Coronary artery (tissue), 2 donors: ENCODE measurements at regions not wholly inside any gene's neighbourhood (a gene's known extent, or its start where the extent isn't known, plus 50 kb on each side); places are given as distances from the start of the nearest gene placed in this dataset.

Experiments
- DNase-seq: peaks from one replicate; pipeline ENCODE4 v3.0.0-alpha.2; 2017; ENCODE audit warnings: low spot score
- H3K27ac ChIP-seq, 2 donors: fragments of 200-600 bp; sonication (generic); one replicate each; pipeline ENCODE4 v1.5.1; 2016 to 2019
- H3K4me3 ChIP-seq: fragments of 200-600 bp; sonication (generic); 2 replicates; pipeline ENCODE4 v1.5.1; 2016; ENCODE audit warnings: mild to moderate bottlenecking, moderate library complexity
- TF ChIP-seq, protein P1 (sequence below): fragments of 200-600 bp; sonication (generic); IDR thresholded peaks from one replicate; pipeline ENCODE4 v1.5.1; 2019; ENCODE audit warnings: antibody characterized with exemption

DNA sequence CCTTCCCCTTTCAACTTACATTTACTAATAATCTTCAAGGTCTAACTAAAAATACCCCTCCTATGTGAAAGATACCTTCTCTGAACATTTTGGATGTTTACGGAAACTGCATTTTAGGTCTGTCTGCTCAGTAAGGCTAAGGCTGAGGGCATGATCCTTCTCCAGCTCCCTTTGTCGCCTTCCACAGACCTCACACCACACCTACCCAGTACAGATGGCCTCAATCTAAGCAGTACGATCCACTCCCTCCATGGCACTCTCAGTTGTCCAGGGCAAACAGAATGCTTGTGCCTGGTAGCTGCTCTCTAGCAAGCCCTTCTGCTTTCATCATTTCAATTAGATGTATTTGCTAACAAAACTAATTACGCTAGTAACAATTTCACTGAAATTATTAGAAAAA is 178.3 kb downstream of the CNTN3 start:
- TF ChIP-seq, protein P1, sequence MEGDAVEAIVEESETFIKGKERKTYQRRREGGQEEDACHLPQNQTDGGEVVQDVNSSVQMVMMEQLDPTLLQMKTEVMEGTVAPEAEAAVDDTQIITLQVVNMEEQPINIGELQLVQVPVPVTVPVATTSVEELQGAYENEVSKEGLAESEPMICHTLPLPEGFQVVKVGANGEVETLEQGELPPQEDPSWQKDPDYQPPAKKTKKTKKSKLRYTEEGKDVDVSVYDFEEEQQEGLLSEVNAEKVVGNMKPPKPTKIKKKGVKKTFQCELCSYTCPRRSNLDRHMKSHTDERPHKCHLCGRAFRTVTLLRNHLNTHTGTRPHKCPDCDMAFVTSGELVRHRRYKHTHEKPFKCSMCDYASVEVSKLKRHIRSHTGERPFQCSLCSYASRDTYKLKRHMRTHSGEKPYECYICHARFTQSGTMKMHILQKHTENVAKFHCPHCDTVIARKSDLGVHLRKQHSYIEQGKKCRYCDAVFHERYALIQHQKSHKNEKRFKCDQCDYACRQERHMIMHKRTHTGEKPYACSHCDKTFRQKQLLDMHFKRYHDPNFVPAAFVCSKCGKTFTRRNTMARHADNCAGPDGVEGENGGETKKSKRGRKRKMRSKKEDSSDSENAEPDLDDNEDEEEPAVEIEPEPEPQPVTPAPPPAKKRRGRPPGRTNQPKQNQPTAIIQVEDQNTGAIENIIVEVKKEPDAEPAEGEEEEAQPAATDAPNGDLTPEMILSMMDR = no peak
- no peak for DNase-seq
- Histone ChIP-seq H3K27ac (no peak overlapping the region), H3K4me3 (no peak overlapping the region)

DNA sequence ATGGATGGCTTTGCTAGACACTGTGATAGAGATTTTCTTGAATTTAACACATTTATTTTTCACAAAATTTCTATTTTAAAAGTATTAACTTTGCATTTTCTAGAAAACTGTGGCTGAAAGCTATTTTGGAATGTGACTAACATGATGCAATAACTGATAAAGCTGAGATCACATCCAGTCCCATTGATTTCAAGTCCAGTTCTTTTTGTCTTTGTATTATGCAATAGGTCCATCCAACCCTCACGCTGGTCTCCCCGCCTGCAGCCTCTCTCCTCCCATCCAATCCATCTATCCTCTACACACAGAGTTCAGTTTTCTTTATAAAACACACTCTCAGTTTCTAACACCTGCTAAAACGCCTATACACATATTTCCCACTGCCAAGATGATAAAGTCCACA is 178.8 kb downstream of the CNTN3 start:
- no peak overlapping the region for H3K27ac ChIP-seq
- TF ChIP-seq, protein P1 = no peak

DNA sequence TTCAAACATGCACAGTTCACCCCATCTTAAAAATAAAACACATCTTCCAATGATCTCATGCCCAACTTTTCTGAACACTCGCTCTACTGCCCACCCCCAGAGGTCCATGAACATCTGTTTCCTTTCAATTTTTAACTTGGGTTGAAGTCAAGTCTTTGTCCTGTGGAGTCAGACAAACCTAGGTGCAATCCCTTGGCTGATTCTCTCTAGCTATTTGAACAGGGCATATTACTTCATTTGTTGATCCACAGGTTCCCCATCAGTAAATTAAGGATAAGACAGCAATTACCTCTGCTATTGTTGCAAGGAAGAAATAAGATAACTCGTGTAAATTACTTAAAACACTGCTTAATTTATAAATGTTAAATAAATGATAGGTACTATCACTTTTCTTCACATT is 180.1 kb downstream of the CNTN3 start:
- DNase-seq = no peak
- TF ChIP-seq, protein P1 = no peak
- no peak overlapping the region for H3K27ac ChIP-seq
- H3K4me3 ChIP-seq = no peak overlapping the region

More for the DNA sequence above, 178.8 kb downstream of the CNTN3 start:
- no peak for DNase-seq
- no peak overlapping the region for H3K4me3 ChIP-seq

DNA sequence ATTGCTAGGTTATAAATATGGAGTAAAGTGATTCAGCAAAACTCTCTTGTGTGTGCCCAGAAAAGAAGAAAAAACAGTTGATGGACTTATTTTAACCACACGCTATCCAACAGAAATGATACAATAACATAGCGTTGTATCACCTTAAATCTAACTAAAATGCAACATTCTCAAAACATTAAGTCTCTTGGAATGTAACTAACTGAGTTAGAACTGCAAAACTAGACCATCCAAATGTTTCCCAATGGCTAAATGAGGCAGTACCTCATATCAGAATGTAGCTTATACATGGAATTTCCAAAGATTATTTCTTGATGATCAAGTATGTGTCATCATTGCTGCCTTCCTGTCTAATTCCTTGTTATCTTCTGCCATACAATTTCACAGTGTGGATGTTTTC is 187.9 kb downstream of the CNTN3 start:
- no peak for DNase-seq
- TF ChIP-seq, protein P1 = no peak
- no peak overlapping the region for H3K27ac ChIP-seq
- no peak overlapping the region for H3K4me3 ChIP-seq

DNA sequence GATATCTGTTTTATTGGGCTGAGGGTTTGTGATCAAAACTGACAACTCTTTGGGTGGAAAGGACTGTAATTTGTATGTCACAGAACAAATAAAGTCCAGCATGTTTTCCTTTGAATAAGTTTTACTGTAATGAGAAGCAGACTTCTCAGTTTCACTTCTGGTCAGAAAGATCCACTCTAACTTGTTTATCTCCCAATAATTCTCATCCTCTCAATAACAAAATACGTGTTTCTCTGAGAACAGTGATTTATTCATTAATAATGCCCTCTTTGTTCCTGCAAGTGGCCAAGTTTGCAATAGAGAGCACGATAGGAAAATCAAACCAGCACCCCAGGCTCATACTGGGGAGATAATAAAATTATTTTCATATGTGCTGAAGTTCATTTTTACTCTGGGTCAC is 190.6 kb downstream of the CNTN3 start:
- H3K27ac ChIP-seq = no peak overlapping the region
- TF ChIP-seq, protein P1 = no peak
- no peak overlapping the region for H3K4me3 ChIP-seq
- DNase-seq = no peak

DNA sequence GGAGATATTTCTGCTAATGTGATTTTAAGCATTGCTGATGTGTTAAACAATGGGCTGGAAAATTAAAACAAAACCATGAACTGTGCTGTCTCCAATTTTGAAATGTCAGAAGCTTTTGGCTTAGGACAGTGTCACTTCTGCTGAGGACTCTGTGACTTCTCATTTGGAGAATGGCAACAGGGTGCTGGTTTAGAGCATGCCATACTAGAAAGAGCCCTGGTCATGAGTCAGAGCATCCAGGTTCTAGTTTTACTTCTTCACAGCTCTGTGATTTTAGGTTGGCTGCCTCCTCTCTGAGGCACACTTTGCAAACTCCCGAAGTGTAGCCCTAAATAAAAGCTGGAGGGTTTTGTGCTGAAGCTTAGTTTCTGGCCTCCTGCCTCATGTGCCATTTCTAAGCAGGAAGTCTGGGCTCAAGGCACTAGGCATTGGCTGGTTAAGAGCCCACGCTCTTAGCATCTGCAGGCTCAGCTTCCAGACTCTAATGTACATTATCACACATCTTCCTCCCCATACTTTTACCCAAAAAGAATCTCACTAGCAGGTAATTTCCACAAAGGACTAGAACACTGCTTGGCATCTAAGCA is 193.8 kb downstream of the CNTN3 start:
- no peak overlapping the region for H3K4me3 ChIP-seq
- H3K27ac ChIP-seq = no peak overlapping the region
- no peak for DNase-seq
- TF ChIP-seq, protein P1 = no peak

DNA sequence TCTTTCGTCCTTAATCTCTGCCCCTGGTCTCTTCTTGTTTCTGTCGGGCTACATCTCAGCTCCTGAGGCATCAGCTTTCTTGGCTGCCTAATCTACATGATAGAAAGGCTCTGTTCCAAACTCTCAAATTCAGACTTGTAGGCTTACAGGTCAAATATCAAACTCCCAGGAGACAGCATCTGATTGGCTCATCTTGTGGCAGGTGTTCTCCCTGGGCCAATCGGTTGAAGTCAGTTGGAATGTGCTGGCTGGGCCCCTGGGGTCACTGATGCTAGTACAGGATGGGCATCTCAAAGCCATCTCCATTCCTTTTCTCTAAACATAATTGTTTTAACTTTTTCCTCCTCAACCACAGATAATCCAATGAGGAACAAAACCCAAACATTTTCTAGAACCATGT is 198.7 kb downstream of the CNTN3 start:
- Histone ChIP-seq H3K4me3 (no peak overlapping the region), H3K27ac (no peak overlapping the region)
- DNase-seq = no peak
- TF ChIP-seq, protein P1 = no peak
